Gastrocnemius medialis (tissue), 4 donors: ENCODE measurements at regions not wholly inside any gene's neighbourhood (a gene's known extent, or its start where the extent isn't known, plus 50 kb on each side); places are given as distances from the start of the nearest gene placed in this dataset.

Experiments
- POLR2A ChIP-seq, 2 donors: fragments of 450-650 bp; IDR thresholded peaks; one replicate each; pipeline ENCODE4 v1.6.1; 2017; ENCODE audit warnings: antibody characterized with exemption in 2 of 2, mild to moderate bottlenecking in 2 of 2, moderate library complexity in 2 of 2
- TF ChIP-seq, protein P1 (sequence below), 5 experiments: fragments of 450-650 bp in 3 of 5; fragments of 200-600 bp in 2 of 5; sonication (generic) in 2 of 5; IDR thresholded peaks in 4 of 5; conservative IDR thresholded peaks in 1 of 5; 1 replicate in 4 of 5; 2 replicates in 1 of 5; pipeline ENCODE4 v1.5.1; 2016 to 2019; ENCODE audit warnings: antibody characterized with exemption in 5 of 5, mild to moderate bottlenecking in 3 of 5, moderate library complexity in 3 of 5

DNA sequence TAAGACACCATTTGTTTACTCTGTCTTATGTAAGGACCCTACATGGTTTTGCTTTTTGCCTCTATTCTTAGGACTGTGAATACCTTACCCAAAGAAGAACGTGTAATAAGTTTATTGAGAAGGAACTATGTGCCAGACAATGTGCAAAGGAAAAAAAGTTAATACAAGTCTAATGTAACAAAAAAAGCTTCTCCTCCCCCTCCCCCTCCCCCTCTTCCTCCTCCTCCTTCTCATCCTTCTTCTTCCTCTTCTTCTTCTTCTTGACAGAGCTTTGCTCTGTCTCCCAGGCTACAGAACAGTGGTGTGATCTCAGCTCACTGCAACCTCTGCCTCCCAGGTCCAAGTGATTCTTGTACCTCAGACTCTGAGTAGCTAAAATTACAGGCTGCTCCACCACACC is 50.9 kb upstream of the MITF start:
- TF ChIP-seq, protein P1, sequence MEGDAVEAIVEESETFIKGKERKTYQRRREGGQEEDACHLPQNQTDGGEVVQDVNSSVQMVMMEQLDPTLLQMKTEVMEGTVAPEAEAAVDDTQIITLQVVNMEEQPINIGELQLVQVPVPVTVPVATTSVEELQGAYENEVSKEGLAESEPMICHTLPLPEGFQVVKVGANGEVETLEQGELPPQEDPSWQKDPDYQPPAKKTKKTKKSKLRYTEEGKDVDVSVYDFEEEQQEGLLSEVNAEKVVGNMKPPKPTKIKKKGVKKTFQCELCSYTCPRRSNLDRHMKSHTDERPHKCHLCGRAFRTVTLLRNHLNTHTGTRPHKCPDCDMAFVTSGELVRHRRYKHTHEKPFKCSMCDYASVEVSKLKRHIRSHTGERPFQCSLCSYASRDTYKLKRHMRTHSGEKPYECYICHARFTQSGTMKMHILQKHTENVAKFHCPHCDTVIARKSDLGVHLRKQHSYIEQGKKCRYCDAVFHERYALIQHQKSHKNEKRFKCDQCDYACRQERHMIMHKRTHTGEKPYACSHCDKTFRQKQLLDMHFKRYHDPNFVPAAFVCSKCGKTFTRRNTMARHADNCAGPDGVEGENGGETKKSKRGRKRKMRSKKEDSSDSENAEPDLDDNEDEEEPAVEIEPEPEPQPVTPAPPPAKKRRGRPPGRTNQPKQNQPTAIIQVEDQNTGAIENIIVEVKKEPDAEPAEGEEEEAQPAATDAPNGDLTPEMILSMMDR (IDR thresholded peaks at IDR 0.05 in 4 of 5, conservative IDR thresholded peaks at IDR 0.05 in 1 of 5): no peak
- TF ChIP-seq POLR2A (IDR thresholded peaks at IDR 0.05): no peak
